ENCODE measurements at regions not wholly inside any gene's neighbourhood (a gene's known extent, or its start where the extent isn't known, plus 50 kb on each side); places are given as distances from the start of the nearest gene placed in this dataset.

GRCh38 chr6:81838724-81839426 is 86.4 kb upstream of the TENT5A start:
- TF ChIP-seq CTCF (IDR thresholded peaks at IDR 0.05): no peak
- TF ChIP-seq POLR2A (IDR thresholded peaks at IDR 0.05): no peak
- Histone ChIP-seq H3K4me1 (peaks cover 0 to 17% (median 12%) of the 10 kb centered on the region in 12 donors), H3K27ac (no peak overlapping the region), H3K36me3 (no peaks in the 10 kb centered on the region), H3K4me3 (no peak overlapping the region), H3K27me3 (no peaks in the 10 kb centered on the region), H3K9me3 (peaks cover 0 to 3% (median 0%) of the 10 kb centered on the region in 12 donors)
- ATAC-seq (no peak), DNase-seq (no peak)
- intact Hi-C loops (cut with DNase I): loop anchor here in 2 of 10 donors (10.0 kb wide), 2 partner anchors 56 to 66 kb away; no protein-coding TSS in a partner anchor
- WGBS, 4 donors: 61 to 78% (median 76%) methylated on average over 1 of the region's 1 CpG

- WGBS, 4 donors: 44 to 54% (median 49%) methylated on average over 4 of the region's 4 CpGs
- no peaks in the 10 kb centered on the region for H3K36me3 ChIP-seq
- H3K9me3 ChIP-seq: peaks cover 0 to 3% (median 0%) of the 10 kb centered on the region in 12 donors
- H3K4me1 ChIP-seq: peaks cover 0 to 21% (median 16%) of the 10 kb centered on the region in 12 donors
- H3K27ac ChIP-seq: no peak overlapping the region
- no peak overlapping the region for H3K4me3 ChIP-seq
- no peaks in the 10 kb centered on the region for H3K27me3 ChIP-seq
- no peak for DNase-seq
- ATAC-seq: peak; percentile 14 to 77 (median 42)
- intact Hi-C loops (cut with DNase I): loop anchor here in 2 of 10 donors (10.0 kb wide), 2 partner anchors 57 to 67 kb away; no protein-coding TSS in a partner anchor
- no peak for TF ChIP-seq CTCF (IDR thresholded peaks at IDR 0.05)
- TF ChIP-seq POLR2A (IDR thresholded peaks at IDR 0.05): no peak
Observed at GRCh38 chr6:81838031-81838430, 85.5 kb upstream of the TENT5A start.

GRCh38 chr6:81834141-81834681 is 81.7 kb upstream of the TENT5A start:
- ATAC-seq (peak; percentile 98 to 99 (median 99)), DNase-seq (peak; percentile 55 to 89 (median 66))
- intact Hi-C loops (cut with DNase I): loop anchor here in 3 of 10 donors (5.0 to 10.0 kb wide), 4 partner anchors 61 to 82 kb away; partner anchors contain the start of gene TENT5A (in 1 of the 3)
- Histone ChIP-seq H3K9me3 (peaks cover 0 to 3% (median 0%) of the 10 kb centered on the region in 12 donors), H3K36me3 (no peaks in the 10 kb centered on the region), H3K4me1 (peaks cover 0 to 21% (median 16%) of the 10 kb centered on the region in 12 donors), H3K27ac (peak overlapping the region; percentile 56 to 82 (median 74)), H3K27me3 (no peaks in the 10 kb centered on the region), H3K4me3 (no peak overlapping the region)
- 12 to 27% (median 19%) methylated on average over 5 of the region's 5 CpGs for WGBS, 4 donors
- TF ChIP-seq POLR2A (IDR thresholded peaks at IDR 0.05): no peak
- peak in 4 of 12 donors; percentile 5 to 26 (median 10) for TF ChIP-seq CTCF (IDR thresholded peaks at IDR 0.05)

GRCh38 chr6:81832304-81832703 is 79.8 kb upstream of the TENT5A start:
- intact Hi-C loops (cut with DNase I): loop anchor here in 3 of 10 donors (5.0 to 10.0 kb wide), 4 partner anchors 62 to 80 kb away; partner anchors contain the start of gene TENT5A (in 1 of the 3)
- no peak overlapping the region for H3K27ac ChIP-seq

More at GRCh38 chr6:81832304-81832703, 79.8 kb upstream of the TENT5A start:
- Histone ChIP-seq H3K4me1 (peaks cover 0 to 19% (median 11%) of the 10 kb centered on the region in 12 donors), H3K4me3 (no peak overlapping the region), H3K36me3 (no peaks in the 10 kb centered on the region), H3K9me3 (peaks cover 0 to 4% (median 0%) of the 10 kb centered on the region in 12 donors), H3K27me3 (no peaks in the 10 kb centered on the region)
- TF ChIP-seq POLR2A (IDR thresholded peaks at IDR 0.05) (no peak), CTCF (IDR thresholded peaks at IDR 0.05) (no peak)
- ATAC-seq (no peak), DNase-seq (no peak)
- WGBS, 4 donors: 89 to 94% (median 92%) methylated on average over 4 of the region's 4 CpGs
